ENCODE measurements at regions not wholly inside any gene's neighbourhood (a gene's known extent, or its start where the extent isn't known, plus 50 kb on each side); places are given as distances from the start of the nearest gene placed in this dataset.
"Not testable (repeated sequence)": the region's sequence is repeated elsewhere in the genome, so short reads cannot be mapped to it uniquely, and the experiment has no call there.

GRCh38 chr5:92237896-92238295 lies 854.8 kb upstream of the ARRDC3 start:
- Histone ChIP-seq H3K4me3 (ENCODE audit: low read length) (no peak overlapping the region), H3K27me3 (ENCODE audit: low read depth, low read length) (no peaks in the 10 kb centered on the region), H4K20me1 (ENCODE audit: insufficient read depth, low read length) (no peaks in the 10 kb centered on the region), H3K9me3 (ENCODE audit: insufficient read depth, low read length) (no peaks in the 10 kb centered on the region), H3K9ac (ENCODE audit: low read length) (no peak overlapping the region), H3K4me2 (ENCODE audit: low read length) (no peak overlapping the region), H3K27ac (ENCODE audit: low read length) (no peak overlapping the region), H3K79me2 (ENCODE audit: low read length) (no peaks in the 10 kb centered on the region), H3K36me3 (replicated peaks; ENCODE audit: low read depth, low read length) (no peaks in the 10 kb centered on the region), H3K4me1 (ENCODE audit: low read length) (no peaks in the 10 kb centered on the region), H2AFZ (ENCODE audit: low read depth, low read length) (no peak overlapping the region)
- TF ChIP-seq EZH2phosphoT487 (IDR thresholded peaks at IDR 0.05; ENCODE audit: low read depth) (no peak), CTCF (IDR thresholded peaks at IDR 0.05; ENCODE audit: low read depth, low read length) (no peak)

GRCh38 chr5:92222449-92222848 lies 839.3 kb upstream of the ARRDC3 start:
- H3K4me2 ChIP-seq (ENCODE audit: low read length): no peak overlapping the region
- no peaks in the 10 kb centered on the region for H4K20me1 ChIP-seq (ENCODE audit: insufficient read depth, low read length)
- peak; percentile 26 for TF ChIP-seq CTCF (IDR thresholded peaks at IDR 0.05; ENCODE audit: low read depth, low read length)
- TF ChIP-seq EZH2phosphoT487 (IDR thresholded peaks at IDR 0.05; ENCODE audit: low read depth): no peak
- no peaks in the 10 kb centered on the region for H3K79me2 ChIP-seq (ENCODE audit: low read length)
- no peak overlapping the region for H2AFZ ChIP-seq (ENCODE audit: low read depth, low read length)
- H3K9ac ChIP-seq (ENCODE audit: low read length): no peak overlapping the region
- no peaks in the 10 kb centered on the region for H3K4me1 ChIP-seq (ENCODE audit: low read length)
- H3K27me3 ChIP-seq (ENCODE audit: low read depth, low read length): no peaks in the 10 kb centered on the region
- H3K9me3 ChIP-seq (ENCODE audit: insufficient read depth, low read length): no peaks in the 10 kb centered on the region
- no peak overlapping the region for H3K27ac ChIP-seq (ENCODE audit: low read length)
- no peak overlapping the region for H3K4me3 ChIP-seq (ENCODE audit: low read length)
- no peaks in the 10 kb centered on the region for H3K36me3 ChIP-seq (replicated peaks; ENCODE audit: low read depth, low read length)

GRCh38 chr5:92216852-92217251 lies 833.7 kb upstream of the ARRDC3 start:
- not testable (repeated sequence) for H3K79me2 ChIP-seq (ENCODE audit: low read length); H3K27ac ChIP-seq (ENCODE audit: low read length); H2AFZ ChIP-seq (ENCODE audit: low read depth, low read length); H3K9me3 ChIP-seq (ENCODE audit: insufficient read depth, low read length); H4K20me1 ChIP-seq (ENCODE audit: insufficient read depth, low read length); H3K27me3 ChIP-seq (ENCODE audit: low read depth, low read length); H3K4me2 ChIP-seq (ENCODE audit: low read length); H3K9ac ChIP-seq (ENCODE audit: low read length); H3K4me1 ChIP-seq (ENCODE audit: low read length); H3K36me3 ChIP-seq (replicated peaks; ENCODE audit: low read depth, low read length); H3K4me3 ChIP-seq (ENCODE audit: low read length)

- no peak overlapping the region for H2AFZ ChIP-seq (ENCODE audit: low read depth, low read length)
- no peak overlapping the region for H3K27ac ChIP-seq (ENCODE audit: low read length)
- no peaks in the 10 kb centered on the region for H3K79me2 ChIP-seq (ENCODE audit: low read length)
- no peak overlapping the region for H3K4me3 ChIP-seq (ENCODE audit: low read length)
- H3K4me1 ChIP-seq (ENCODE audit: low read length): no peaks in the 10 kb centered on the region
- H3K27me3 ChIP-seq (ENCODE audit: low read depth, low read length): no peaks in the 10 kb centered on the region
- H3K4me2 ChIP-seq (ENCODE audit: low read length): no peak overlapping the region
- no peak for TF ChIP-seq EZH2phosphoT487 (IDR thresholded peaks at IDR 0.05; ENCODE audit: low read depth)
- no peak for TF ChIP-seq CTCF (IDR thresholded peaks at IDR 0.05; ENCODE audit: low read depth, low read length)
- H3K9ac ChIP-seq (ENCODE audit: low read length): no peak overlapping the region
- no peaks in the 10 kb centered on the region for H4K20me1 ChIP-seq (ENCODE audit: insufficient read depth, low read length)
- no peaks in the 10 kb centered on the region for H3K36me3 ChIP-seq (replicated peaks; ENCODE audit: low read depth, low read length)
- no peaks in the 10 kb centered on the region for H3K9me3 ChIP-seq (ENCODE audit: insufficient read depth, low read length)
These were observed 832.0 kb upstream of the ARRDC3 start for GRCh38 chr5:92215116-92215515.

- H3K9me3 ChIP-seq (ENCODE audit: insufficient read depth, low read length): no peaks in the 10 kb centered on the region
- no peak overlapping the region for H3K4me3 ChIP-seq (ENCODE audit: low read length)
- TF ChIP-seq CTCF (IDR thresholded peaks at IDR 0.05; ENCODE audit: low read depth, low read length): no peak
- TF ChIP-seq EZH2phosphoT487 (IDR thresholded peaks at IDR 0.05; ENCODE audit: low read depth): no peak
- H4K20me1 ChIP-seq (ENCODE audit: insufficient read depth, low read length): no peaks in the 10 kb centered on the region
- no peak overlapping the region for H3K9ac ChIP-seq (ENCODE audit: low read length)
- no peaks in the 10 kb centered on the region for H3K27me3 ChIP-seq (ENCODE audit: low read depth, low read length)
- no peaks in the 10 kb centered on the region for H3K36me3 ChIP-seq (replicated peaks; ENCODE audit: low read depth, low read length)
- no peak overlapping the region for H2AFZ ChIP-seq (ENCODE audit: low read depth, low read length)
- no peaks in the 10 kb centered on the region for H3K4me1 ChIP-seq (ENCODE audit: low read length)
- H3K27ac ChIP-seq (ENCODE audit: low read length): no peak overlapping the region
- no peaks in the 10 kb centered on the region for H3K79me2 ChIP-seq (ENCODE audit: low read length)
- no peak overlapping the region for H3K4me2 ChIP-seq (ENCODE audit: low read length)
These were observed 825.1 kb upstream of the ARRDC3 start for GRCh38 chr5:92208265-92208664.

All from OCI-LY3 (cell line).